ENCODE measurements at regions not wholly inside any gene's neighbourhood (a gene's known extent, or its start where the extent isn't known, plus 50 kb on each side); places are given as distances from the start of the nearest gene placed in this dataset.

- TF ChIP-seq CTCF (IDR thresholded peaks at IDR 0.05) (no peak), POLR2A (IDR thresholded peaks at IDR 0.05) (no peak)
Observed at GRCh38 chr3:79926522-79926921, 158.7 kb upstream of the ROBO1 start.

All from heart left ventricle (tissue), 13 donors.